ENCODE measurements at regions not wholly inside any gene's neighbourhood (a gene's known extent, or its start where the extent isn't known, plus 50 kb on each side); places are given as distances from the start of the nearest gene placed in this dataset.
"Not testable (repeated sequence)": the region's sequence is repeated elsewhere in the genome, so short reads cannot be mapped to it uniquely, and the experiment has no call there.

- no peak for DNase-seq
Observed at GRCh38 chr6:133047706-133048105, 193.5 kb upstream of the EYA4 start.

GRCh38 chr6:133051240-133051639 lies 189.9 kb upstream of the EYA4 start:
- no peak for DNase-seq

GRCh38 chr6:133052465-133052864 lies 188.7 kb upstream of the EYA4 start:
- no peak for DNase-seq

DNA sequence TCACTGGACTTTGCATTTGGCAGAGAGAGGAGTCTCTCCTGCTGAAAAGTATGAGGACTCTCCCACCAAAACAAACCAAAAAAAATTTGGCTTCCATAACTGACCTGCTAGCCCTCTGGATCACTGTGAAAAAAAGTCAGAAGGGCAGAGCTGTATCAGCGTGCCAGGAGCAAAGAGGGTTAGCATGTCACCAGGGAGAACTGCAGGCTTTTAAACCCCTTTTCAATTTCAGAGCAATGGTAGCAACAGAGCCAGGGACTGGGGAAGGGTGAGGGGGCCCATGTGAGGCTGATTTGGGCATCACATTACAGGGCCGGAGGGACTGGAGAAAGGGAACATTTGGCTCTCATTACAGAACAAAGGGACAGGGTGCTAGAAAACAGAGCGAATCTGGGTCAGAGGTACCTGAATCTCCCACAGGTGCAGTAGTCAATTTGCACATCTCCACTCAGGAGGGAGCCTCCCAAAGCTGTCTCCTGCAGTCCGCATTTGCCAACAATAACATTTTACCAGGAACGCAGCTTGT lies 185.7 kb upstream of the EYA4 start:
- no peak for DNase-seq

DNA sequence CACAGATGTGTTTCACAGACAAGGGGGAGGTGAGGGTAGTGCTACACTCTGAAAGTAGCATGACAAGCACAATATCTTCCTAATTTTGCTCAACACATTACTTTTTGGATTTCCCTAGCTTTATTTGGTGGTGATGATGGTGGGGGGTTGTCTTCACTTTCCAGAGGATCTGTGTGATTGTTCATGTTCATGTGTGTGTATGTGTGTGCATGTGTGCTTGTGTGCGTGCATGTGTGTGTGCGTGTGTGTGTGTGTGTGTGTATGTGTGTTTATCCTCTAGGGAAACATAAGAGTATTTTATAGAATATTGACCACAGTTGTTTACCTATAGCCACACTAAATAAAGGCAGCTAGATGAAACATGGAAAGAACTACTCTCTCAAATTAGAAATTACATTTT lies 183.8 kb upstream of the EYA4 start:
- DNase-seq: no peak

DNA sequence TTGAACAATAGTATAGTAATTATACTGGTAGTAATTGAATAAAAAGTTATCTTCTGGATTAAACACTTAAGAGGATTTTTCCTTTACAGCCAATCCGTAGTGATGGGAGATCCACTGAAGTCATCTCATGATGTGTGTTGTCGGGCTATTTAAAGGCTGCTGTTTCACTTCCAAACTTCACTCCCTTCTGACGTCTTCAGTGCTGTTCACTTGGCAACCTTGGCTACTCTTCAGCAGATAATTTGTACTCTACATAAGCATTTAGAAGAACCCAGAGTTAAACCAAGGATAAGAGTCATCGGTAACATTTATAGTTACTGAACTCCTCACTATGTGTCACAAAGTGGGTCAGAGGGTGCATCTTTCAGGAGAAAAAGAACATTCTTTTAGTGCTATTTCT lies 179.1 kb upstream of the EYA4 start:
- DNase-seq: no peak

DNA sequence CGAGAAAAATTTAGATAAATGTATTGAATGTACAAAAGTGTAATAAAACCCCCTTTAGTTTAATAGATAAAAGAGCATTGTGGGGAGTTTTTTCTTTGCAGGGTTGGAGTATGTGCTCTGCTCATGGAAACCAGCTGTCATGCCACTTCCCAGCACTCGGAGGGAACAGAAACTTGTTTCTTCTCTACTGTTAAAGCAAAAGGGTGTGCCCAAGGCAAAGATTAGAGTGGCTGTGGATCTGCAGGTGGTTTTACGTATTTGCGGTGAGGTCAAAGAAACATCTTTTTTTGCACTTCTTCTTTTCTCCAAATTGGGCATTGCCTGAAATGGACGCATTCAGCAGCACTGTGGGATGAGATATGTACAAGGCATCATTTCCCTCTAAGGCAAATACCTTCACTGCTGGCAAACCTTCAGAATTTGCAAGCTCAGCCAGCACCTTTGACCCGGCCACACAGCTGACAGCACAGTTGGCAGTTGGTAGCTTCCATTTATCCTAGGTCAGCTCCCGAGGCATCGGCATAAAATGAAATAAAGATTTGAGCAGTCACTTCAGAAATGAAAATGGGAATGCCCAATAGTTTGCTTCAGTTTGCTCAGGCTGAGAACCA lies 178.4 kb upstream of the EYA4 start:
- DNase-seq: no peak

DNA sequence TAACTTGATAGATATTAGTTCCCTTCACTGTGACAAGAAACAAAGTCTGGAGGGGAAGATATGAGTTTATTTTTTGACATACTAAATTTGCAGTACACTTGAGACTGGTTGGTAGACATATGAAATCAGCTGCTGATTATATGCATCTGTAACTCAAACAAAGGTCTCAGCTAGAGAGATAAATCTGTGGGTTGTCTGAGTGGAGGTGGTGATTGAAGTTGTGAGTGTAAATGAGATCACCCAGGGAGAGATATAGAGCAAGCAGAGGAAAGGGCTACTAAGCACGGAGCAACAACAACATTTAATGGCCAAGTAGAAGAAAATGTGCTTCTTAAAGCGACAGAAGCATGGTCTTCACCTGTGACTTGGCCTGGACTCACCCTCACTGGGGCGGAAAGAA lies 173.2 kb upstream of the EYA4 start:
- no peak for DNase-seq

DNA sequence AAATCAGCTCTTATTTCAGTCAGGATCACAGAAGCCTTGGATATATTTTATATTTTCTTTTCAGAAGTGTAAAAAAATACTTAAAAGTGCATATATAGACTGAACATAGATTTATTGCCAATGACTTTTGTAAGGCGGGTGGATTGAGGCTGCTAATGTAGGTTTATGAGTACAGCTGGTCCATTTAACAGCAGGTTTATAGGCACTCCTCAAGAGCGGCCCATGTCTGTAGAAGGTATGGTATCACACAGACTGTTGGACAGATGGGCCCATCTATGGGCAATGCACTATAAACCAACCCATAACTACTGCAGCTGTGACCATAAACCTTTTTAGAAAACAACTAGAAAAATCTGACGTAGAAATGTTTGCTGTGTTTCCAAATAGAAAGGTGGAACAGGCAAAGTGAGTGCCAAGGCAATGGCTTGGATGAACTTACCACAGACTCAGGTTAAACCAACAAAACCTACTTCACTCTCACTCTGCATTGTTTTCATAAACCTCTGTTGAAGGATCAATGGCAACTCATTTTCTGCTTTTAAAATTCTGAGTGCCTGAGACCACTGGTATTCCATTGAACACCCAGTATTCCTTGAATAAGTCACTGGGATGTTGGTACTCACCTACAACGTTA lies 170.6 kb upstream of the EYA4 start:
- DNase-seq: no peak

DNA sequence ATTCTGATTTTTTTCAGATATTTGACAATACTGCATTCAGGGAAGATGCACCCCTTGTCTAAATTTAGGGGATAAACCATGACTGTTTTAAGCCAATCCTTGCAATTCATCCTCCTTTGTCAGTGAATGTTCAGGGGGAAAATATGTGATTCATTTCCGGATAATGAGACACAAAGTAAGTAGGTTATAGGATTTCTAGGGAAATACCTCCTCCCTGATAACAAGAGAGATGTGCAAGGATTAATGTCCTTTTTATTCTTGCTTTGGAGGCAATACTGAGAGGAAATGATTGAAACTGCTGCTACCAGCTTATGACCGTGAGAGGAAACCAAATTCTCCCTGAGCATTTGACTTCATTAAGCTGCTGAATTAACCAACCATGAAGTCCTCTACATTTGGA lies 161.3 kb upstream of the EYA4 start:
- DNase-seq: no peak

DNA sequence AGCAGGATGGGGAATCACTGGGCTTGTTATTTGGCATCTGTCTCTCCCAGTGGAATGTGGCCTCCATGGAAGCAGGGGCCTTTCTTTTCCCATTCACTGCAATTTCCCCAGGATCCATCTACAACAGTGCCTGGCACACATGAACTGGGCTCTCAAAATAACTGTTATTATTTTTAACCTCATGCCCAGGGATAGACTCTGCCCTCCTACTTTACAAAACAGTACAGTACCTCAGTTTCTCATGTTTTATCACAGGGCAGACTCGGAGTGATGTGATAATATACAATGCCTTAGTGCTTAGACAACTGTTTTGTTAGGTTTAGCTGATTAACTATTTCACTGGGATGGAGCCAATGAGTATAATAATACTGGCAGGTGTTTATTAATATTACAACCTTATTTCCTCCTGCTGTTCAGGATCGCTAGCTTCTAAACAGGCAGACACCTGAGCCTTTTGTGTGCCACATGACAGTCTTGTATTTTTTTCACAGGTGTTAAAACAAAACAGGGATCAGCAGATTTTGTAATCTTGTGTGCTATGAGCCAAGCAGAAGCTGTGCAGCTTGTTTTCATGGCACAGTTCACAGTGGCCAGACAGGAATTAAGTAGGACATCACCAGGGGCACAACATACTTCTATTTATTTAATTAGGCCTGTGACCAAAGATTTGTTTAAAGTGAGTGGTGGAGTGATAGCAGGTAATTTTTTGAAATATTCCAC lies 157.7 kb upstream of the EYA4 start:
- no peak for DNase-seq

DNA sequence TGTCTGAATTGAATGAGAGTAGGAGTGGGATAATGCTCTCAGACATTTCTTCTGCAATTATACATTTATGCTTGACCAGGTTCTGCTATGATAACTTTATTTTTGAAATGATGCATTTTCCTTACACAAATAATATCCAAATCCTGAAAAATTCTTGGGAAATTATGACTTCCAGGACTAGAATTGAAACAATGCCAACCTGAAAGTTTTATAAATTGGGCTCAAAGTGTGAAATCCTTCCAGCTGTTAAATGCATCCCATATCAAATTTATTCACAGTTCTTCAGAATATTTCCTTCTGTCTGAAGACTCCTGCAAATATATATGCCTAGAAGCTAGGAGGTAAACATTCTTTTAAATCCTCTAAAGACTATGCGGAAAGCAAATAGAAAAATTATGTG lies 155.7 kb upstream of the EYA4 start:
- DNase-seq: no peak

DNA sequence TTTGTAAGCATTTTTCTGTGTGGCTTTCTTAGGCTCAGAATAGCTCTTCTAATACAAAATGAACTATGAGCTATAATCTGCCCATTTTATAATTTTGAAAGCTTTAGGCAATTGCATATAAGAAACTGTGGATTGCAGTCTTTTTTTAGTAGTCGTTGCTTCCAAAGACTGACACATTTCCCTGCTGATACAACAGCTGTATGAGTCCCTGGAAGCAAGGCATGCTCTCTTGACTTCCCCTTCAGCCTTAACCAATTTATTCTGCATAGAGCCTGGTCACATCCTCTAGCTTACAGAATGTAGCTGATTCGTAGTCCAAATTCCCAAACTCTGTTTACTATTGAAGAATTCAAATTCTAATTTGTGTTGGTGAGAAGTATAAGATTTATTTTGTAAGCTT lies 155.3 kb upstream of the EYA4 start:
- DNase-seq: no peak

GRCh38 chr6:133088931-133089695 lies 152.0 kb upstream of the EYA4 start:
- no peak for DNase-seq

- no peak for DNase-seq
Observed at GRCh38 chr6:133092199-133092598, 149.0 kb upstream of the EYA4 start.

GRCh38 chr6:133092771-133093170 lies 148.4 kb upstream of the EYA4 start:
- DNase-seq: no peak

- not testable (repeated sequence) for DNase-seq
Observed at GRCh38 chr6:133093211-133093610, 147.9 kb upstream of the EYA4 start.

GRCh38 chr6:133093956-133094355 lies 147.2 kb upstream of the EYA4 start:
- DNase-seq: peak in 9 of 56 donors; percentile 8 to 74 (median 24)

DNA sequence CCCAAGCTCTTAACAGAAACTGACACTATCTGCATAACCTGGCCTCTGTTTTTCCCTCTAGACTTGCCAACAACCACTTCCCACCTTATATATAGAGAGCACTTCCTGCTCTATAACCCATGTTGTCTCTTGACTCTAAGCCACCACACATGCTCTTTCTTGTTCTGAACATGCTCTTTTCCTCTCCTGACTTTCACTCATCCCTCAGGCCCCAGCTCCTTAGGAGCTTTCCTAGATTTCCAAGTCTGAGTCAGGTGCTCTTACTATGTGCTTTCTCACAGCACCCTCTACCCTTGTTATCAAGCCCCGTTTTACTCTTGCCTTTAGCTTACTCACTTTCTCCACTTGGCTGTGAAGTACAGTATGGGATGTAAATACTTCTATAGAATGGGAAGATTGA lies 143.9 kb upstream of the EYA4 start:
- no peak for DNase-seq

DNA sequence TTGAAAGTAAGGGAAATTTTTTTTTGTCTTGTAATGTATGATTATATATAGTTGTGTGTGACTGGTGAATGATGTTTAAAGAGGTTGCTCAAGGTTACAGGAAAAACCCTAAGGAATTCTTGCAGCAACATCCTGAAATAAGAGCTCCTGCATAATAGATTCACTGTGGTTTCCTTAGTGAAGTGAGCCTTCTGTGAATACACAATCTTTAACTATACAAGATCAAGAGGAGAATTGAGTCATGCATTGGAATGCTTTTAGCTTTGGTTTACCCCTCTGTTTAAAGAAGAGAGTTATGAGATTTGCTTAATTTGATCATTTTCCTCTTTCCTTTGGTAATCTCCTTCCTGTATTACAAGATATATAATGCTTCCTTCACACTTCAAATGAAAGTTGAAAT lies 141.6 kb upstream of the EYA4 start:
- no peak for DNase-seq

GRCh38 chr6:133100865-133101264 lies 140.3 kb upstream of the EYA4 start:
- DNase-seq: no peak

GRCh38 chr6:133101790-133102189 lies 139.4 kb upstream of the EYA4 start:
- DNase-seq: no peak

All from amygdala (tissue), 56 donors.